Liver (tissue), 8 donors: ENCODE measurements at regions not wholly inside any gene's neighbourhood (a gene's known extent, or its start where the extent isn't known, plus 50 kb on each side); places are given as distances from the start of the nearest gene placed in this dataset.

Source experiments
- DNase-seq: peaks from one replicate; pipeline ENCODE4 v3.0.0-alpha.2; 2017; ENCODE audit warnings: low spot score
- H3K27ac ChIP-seq, 2 donors: one replicate each; pipeline ENCODE4 v1.7.0; 2013; ENCODE audit warnings: inconsistent platforms in 2 of 2, low read length in 2 of 2, control low read depth in 1 of 2, low read depth in 1 of 2, mild to moderate bottlenecking in 1 of 2
- H3K27me3 ChIP-seq, 4 donors: one replicate each; pipeline versions ENCODE4 v1.6.1 to v1.7.0; 2013; ENCODE audit warnings: low read length in 3 of 4, inconsistent platforms in 1 of 4, mild to moderate bottlenecking in 1 of 4, moderate library complexity in 1 of 4; ENCODE audit not compliant: control insufficient read depth in 4 of 4, insufficient read depth in 4 of 4
- H3K36me3 ChIP-seq, 4 donors: one replicate each; pipeline versions ENCODE4 v1.6.1 to v1.7.0; 2013; ENCODE audit warnings: low read length in 3 of 4, mild to moderate bottlenecking in 3 of 4, low read depth in 1 of 4, moderate library complexity in 1 of 4; ENCODE audit not compliant: control insufficient read depth in 4 of 4, insufficient read depth in 3 of 4
- H3K4me1 ChIP-seq, 4 donors: one replicate each; pipeline versions ENCODE4 v1.6.1 to v1.7.0; 2013; ENCODE audit warnings: low read length in 3 of 4, mild to moderate bottlenecking in 3 of 4, moderate library complexity in 1 of 4; ENCODE audit not compliant: control insufficient read depth in 4 of 4, insufficient read depth in 4 of 4
- H3K4me3 ChIP-seq, 3 donors: one replicate each; pipeline versions ENCODE4 v1.6.1 to v1.7.0; 2013; ENCODE audit warnings: low read length in 3 of 3, control low read depth in 1 of 3, low read depth in 1 of 3, mild to moderate bottlenecking in 1 of 3
- H3K9ac ChIP-seq, 2 donors: one replicate each; pipeline ENCODE4 v1.7.0; 2013; ENCODE audit warnings: low read length in 2 of 2, mild to moderate bottlenecking in 2 of 2, moderate library complexity in 2 of 2, control low read depth in 1 of 2, low read depth in 1 of 2
- H3K9me3 ChIP-seq, 4 donors: one replicate each; pipeline versions ENCODE4 v1.6.1 to v1.7.0; 2013; ENCODE audit warnings: low read length in 3 of 4; ENCODE audit not compliant: control insufficient read depth in 4 of 4
- ATF3 ChIP-seq: IDR thresholded peaks from 2 replicates; pipeline ENCODE4 v1.6.1; 2016; ENCODE audit warnings: antibody characterized with exemption
- CTCF ChIP-seq: fragments of 150-350 bp; IDR thresholded peaks from 2 replicates; pipeline ENCODE4 v1.5.1; 2017; ENCODE audit warnings: improper control_type of control experiment, low read depth, low read length; ENCODE audit not compliant: missing input control
- EGR1 ChIP-seq, 2 donors: IDR thresholded peaks; 2 replicates each; pipeline ENCODE4 v1.6.1; 2016 to 2018; ENCODE audit warnings: antibody characterized with exemption in 2 of 2, low read depth in 2 of 2
- FOXA1 ChIP-seq: IDR thresholded peaks from 2 replicates; pipeline ENCODE4 v1.6.1; 2016; ENCODE audit warnings: antibody characterized with exemption
- FOXA2 ChIP-seq: IDR thresholded peaks from 2 replicates; pipeline ENCODE4 v1.6.1; 2016; ENCODE audit warnings: antibody characterized with exemption
- GABPA ChIP-seq, 2 donors: IDR thresholded peaks in 1 of 2; conservative IDR thresholded peaks in 1 of 2; 2 replicates each; pipeline ENCODE4 v1.6.1; 2016; ENCODE audit warnings: antibody characterized with exemption in 2 of 2, mild to moderate bottlenecking in 1 of 2, moderate library complexity in 1 of 2
- HNF4A ChIP-seq, 2 donors: conservative IDR thresholded peaks; 2 replicates each; pipeline ENCODE4 v1.6.1; 2016; ENCODE audit warnings: antibody characterized with exemption in 2 of 2, mild to moderate bottlenecking in 2 of 2
- HNF4G ChIP-seq: IDR thresholded peaks from 2 replicates; pipeline ENCODE4 v1.6.1; 2016; ENCODE audit warnings: antibody characterized with exemption
- JUND ChIP-seq, 2 donors: IDR thresholded peaks; 2 replicates each; pipeline ENCODE4 v1.6.1; 2016; ENCODE audit warnings: antibody characterized with exemption in 2 of 2
- NR2F2 ChIP-seq: IDR thresholded peaks from 2 replicates; pipeline ENCODE4 v1.6.1; 2016; ENCODE audit warnings: antibody characterized with exemption
- RAD21 ChIP-seq, 2 donors: IDR thresholded peaks; 2 replicates each; pipeline ENCODE4 v1.6.1; 2016; ENCODE audit warnings: antibody characterized with exemption in 2 of 2, mild to moderate bottlenecking in 2 of 2
- REST ChIP-seq: IDR thresholded peaks from 2 replicates; pipeline ENCODE4 v1.6.1; 2016; ENCODE audit warnings: antibody characterized with exemption, mild to moderate bottlenecking
- RXRA ChIP-seq, 2 donors: IDR thresholded peaks; 2 replicates each; pipeline ENCODE4 v1.6.1; 2017 to 2018; ENCODE audit warnings: antibody characterized with exemption in 2 of 2, mild to moderate bottlenecking in 1 of 2
- SP1 ChIP-seq: IDR thresholded peaks from 2 replicates; pipeline ENCODE4 v1.6.1; 2018; ENCODE audit warnings: antibody characterized with exemption, mild to moderate bottlenecking
- TAF1 ChIP-seq: conservative IDR thresholded peaks from 2 replicates; pipeline ENCODE4 v1.6.1; 2016; ENCODE audit warnings: antibody characterized with exemption, mild to moderate bottlenecking
- YY1 ChIP-seq: IDR thresholded peaks from 2 replicates; pipeline ENCODE4 v1.6.1; 2016; ENCODE audit warnings: antibody characterized with exemption, mild to moderate bottlenecking
- WGBS: extraction: QIAGEN DNeasy Blood & Tissue Kit; methylation state at CpG from one replicate; pipeline ENCODE4 v1.1.7; 2013; 5-methylcytosine and 5-hydroxymethylcytosine counted together
- TF ChIP-seq, protein P1 (sequence below): IDR thresholded peaks from 2 replicates; pipeline ENCODE4 v1.6.1; 2016; ENCODE audit warnings: antibody characterized with exemption
- TF ChIP-seq, protein P2 (sequence below): IDR thresholded peaks from 2 replicates; pipeline ENCODE4 v1.6.1; 2016; ENCODE audit warnings: antibody characterized with exemption
- donor health status: healthy.
- donor health status: healthy.
- donor health status: healthy.
- donor health status: healthy.
- donor health status: healthy.

- TF ChIP-seq JUND (IDR thresholded peaks at IDR 0.05), result no peak
- TF ChIP-seq, protein P1, sequence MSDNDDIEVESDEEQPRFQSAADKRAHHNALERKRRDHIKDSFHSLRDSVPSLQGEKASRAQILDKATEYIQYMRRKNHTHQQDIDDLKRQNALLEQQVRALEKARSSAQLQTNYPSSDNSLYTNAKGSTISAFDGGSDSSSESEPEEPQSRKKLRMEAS, result no peak
- TF ChIP-seq ATF3, result no peak
- TF ChIP-seq REST, result no peak
- TF ChIP-seq FOXA2, result no peak
- TF ChIP-seq FOXA1, result no peak
- TF ChIP-seq RAD21 (IDR thresholded peaks at IDR 0.05), result no peak
- no peak for TF ChIP-seq YY1
- TF ChIP-seq CTCF, result no peak
- no peak for TF ChIP-seq HNF4G
- no peak for TF ChIP-seq RXRA (IDR thresholded peaks at IDR 0.05)
- TF ChIP-seq, protein P2, sequence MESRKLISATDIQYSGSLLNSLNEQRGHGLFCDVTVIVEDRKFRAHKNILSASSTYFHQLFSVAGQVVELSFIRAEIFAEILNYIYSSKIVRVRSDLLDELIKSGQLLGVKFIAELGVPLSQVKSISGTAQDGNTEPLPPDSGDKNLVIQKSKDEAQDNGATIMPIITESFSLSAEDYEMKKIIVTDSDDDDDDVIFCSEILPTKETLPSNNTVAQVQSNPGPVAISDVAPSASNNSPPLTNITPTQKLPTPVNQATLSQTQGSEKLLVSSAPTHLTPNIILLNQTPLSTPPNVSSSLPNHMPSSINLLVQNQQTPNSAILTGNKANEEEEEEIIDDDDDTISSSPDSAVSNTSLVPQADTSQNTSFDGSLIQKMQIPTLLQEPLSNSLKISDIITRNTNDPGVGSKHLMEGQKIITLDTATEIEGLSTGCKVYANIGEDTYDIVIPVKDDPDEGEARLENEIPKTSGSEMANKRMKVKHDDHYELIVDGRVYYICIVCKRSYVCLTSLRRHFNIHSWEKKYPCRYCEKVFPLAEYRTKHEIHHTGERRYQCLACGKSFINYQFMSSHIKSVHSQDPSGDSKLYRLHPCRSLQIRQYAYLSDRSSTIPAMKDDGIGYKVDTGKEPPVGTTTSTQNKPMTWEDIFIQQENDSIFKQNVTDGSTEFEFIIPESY, result no peak
- H3K27me3 ChIP-seq, result no peaks in the 10 kb centered on the region
- H3K36me3 ChIP-seq, result no peaks in the 10 kb centered on the region
- 93% methylated on average over 5 of the region's 5 CpGs for WGBS
- no peak overlapping the region for H3K27ac ChIP-seq
- no peak overlapping the region for H3K9ac ChIP-seq
- no peak for DNase-seq
- no peaks in the 10 kb centered on the region for H3K9me3 ChIP-seq
- no peak overlapping the region for H3K4me3 ChIP-seq
- H3K4me1 ChIP-seq, result no peaks in the 10 kb centered on the region
Observed at GRCh38 chr10:35699848-35700486, 57.9 kb upstream of the FZD8 start.

DNA sequence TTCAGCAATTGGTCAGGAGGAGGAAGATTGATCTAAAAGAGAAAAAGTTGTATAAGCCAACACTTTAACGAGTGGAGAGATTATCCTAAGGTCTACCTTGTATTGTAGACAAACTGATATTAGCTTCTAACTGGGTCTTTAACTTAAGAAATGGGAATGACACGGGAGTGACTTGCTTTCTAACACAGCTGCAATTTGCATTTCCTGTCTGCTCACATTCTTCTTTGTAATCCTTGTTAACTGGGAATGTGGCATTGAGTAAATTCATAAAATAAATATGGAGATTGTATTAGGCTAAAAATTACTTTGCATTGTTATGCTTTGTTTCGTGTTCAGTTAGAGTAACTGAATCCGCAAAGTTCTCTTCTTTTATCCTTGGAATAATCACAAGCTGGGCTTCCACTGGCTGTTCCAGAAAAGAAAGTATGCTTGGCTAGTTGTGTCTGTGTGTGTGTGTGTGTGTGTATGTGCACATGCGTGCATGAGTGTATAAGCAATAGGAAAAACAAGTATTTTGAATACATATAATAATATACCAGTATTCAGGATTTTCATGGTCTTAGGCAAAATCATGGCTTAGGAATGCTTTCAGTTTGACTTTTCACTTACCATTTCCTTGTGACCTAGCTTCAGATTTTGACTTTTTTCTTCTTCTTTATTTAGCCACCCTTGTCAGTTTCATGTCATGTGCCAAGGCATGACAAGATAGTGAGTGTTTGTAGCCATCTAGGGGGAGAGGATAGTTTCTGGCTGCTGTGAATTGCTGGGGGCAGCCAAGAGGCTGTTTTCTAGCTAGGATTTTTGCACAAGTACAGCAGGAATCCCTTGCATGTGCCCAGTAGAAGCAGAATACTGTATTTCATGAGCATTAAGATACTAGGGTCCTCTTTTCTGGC lies 54.5 kb upstream of the FZD8 start:
- WGBS, result 69% methylated on average over 5 of the region's 5 CpGs
- Histone ChIP-seq H3K4me1 (no peaks in the 10 kb centered on the region), H3K9ac (no peak overlapping the region), H3K27ac (no peak overlapping the region), H3K36me3 (no peaks in the 10 kb centered on the region), H3K27me3 (no peaks in the 10 kb centered on the region), H3K9me3 (no peaks in the 10 kb centered on the region), H3K4me3 (no peak overlapping the region)
- DNase-seq, result no peak
- TF ChIP-seq HNF4A (conservative IDR thresholded peaks at IDR 0.05) (no peak), GABPA (IDR thresholded peaks at IDR 0.05 in 1 of 2, conservative IDR thresholded peaks at IDR 0.05 in 1 of 2) (no peak), EGR1 (IDR thresholded peaks at IDR 0.05; ENCODE audit: low read depth in 2 of 2) (no peak), CTCF (no peak), TAF1 (no peak), FOXA1 (no peak), FOXA2 (no peak), SP1 (no peak), RAD21 (IDR thresholded peaks at IDR 0.05) (no peak), NR2F2 (no peak), HNF4G (no peak), JUND (IDR thresholded peaks at IDR 0.05) (no peak), YY1 (no peak), RXRA (IDR thresholded peaks at IDR 0.05) (no peak)
- TF ChIP-seq, protein P2, result no peak
